B cell (primary cell): ENCODE measurements at regions not wholly inside any gene's neighbourhood (a gene's known extent, or its start where the extent isn't known, plus 50 kb on each side); places are given as distances from the start of the nearest gene placed in this dataset.

Experiments used
- ATAC-seq: fragments of 200-7000 bp; cut with Tn5 transposase; one replicate; pipeline ENCODE4 v1.10.0; 2021; ENCODE audit warnings: low read depth, mild to moderate bottlenecking, moderate number of reproducible peaks, moderate library complexity
- CTCF ChIA-PET: fragments of 350-600 bp; sonication (Branson Sonifier 250); formaldehyde crosslinking; loops from one replicate; lab custom pipeline; 2021; ENCODE audit warnings: antibody characterized with exemption, inconsistent platforms; lab: Charles Lee
- POLR2A ChIA-PET: fragments of 350-600 bp; sonication (Branson Sonifier 250); formaldehyde crosslinking; loops from one replicate; lab custom pipeline; 2021; ENCODE audit warnings: antibody characterized with exemption; lab: Charles Lee
- DNase-seq: peaks from one replicate; pipeline ENCODE4 v3.0.0; 2013
- H2AFZ ChIP-seq: 2 replicates; pipeline ENCODE4 v1.6.1; 2012; ENCODE audit warnings: mild to moderate bottlenecking, low read depth, low read length; ENCODE audit not compliant: insufficient read depth, poor library complexity, severe bottlenecking
- H3K27ac ChIP-seq, 2 donors: 1 replicate in 1 of 2; 2 replicates in 1 of 2; pipeline ENCODE4 v1.5.1; 2012 to 2013; ENCODE audit warnings: low read length in 2 of 2, mild to moderate bottlenecking in 2 of 2, moderate library complexity in 1 of 2
- H3K27me3 ChIP-seq, 4 experiments: fragments of 200-600 bp in 1 of 4; sonication (generic) in 1 of 4; replicated peaks in 1 of 4; 1 replicate in 2 of 4; 2 replicates in 2 of 4; pipeline versions ENCODE4 v1.6.1 to v1.7.0; 2013 to 2016; ENCODE audit warnings: low read length in 3 of 4, mild to moderate bottlenecking in 2 of 4, mixed read lengths in 1 of 4, moderate library complexity in 1 of 4; ENCODE audit not compliant: insufficient read depth in 4 of 4, control insufficient read depth in 3 of 4; ENCODE audit errors: control extremely low read depth in 1 of 4
- H3K36me3 ChIP-seq, 2 experiments: replicated peaks in 1 of 2; 1 replicate in 1 of 2; 2 replicates in 1 of 2; pipeline versions ENCODE4 v1.6.1 to v1.7.1; 2013; ENCODE audit warnings: low read length in 1 of 2; ENCODE audit not compliant: insufficient read depth in 2 of 2, control insufficient read depth in 1 of 2; ENCODE audit errors: control extremely low read depth in 1 of 2, extremely low read depth in 1 of 2
- H3K4me1 ChIP-seq, 2 donors: fragments of 200-600 bp in 1 of 2; sonication (generic) in 1 of 2; 1 replicate in 1 of 2; 2 replicates in 1 of 2; pipeline versions ENCODE4 v1.5.1 to v1.6.1; 2013 to 2017; ENCODE audit warnings: low read length in 2 of 2; ENCODE audit not compliant: control insufficient read depth in 2 of 2, insufficient read depth in 2 of 2
- H3K4me2 ChIP-seq: replicated peaks from 2 replicates; pipeline ENCODE3; 2012; ENCODE audit warnings: mild to moderate bottlenecking, low read depth, low read length; ENCODE audit not compliant: poor library complexity, severe bottlenecking
- H3K4me3 ChIP-seq, 5 experiments: fragments of 200-600 bp in 1 of 5; sonication (generic) in 1 of 5; 1 replicate in 3 of 5; 2 replicates in 2 of 5; pipeline versions ENCODE4 v1.5.1 to v1.7.0; 2011 to 2016; ENCODE audit warnings: low read length in 4 of 5, mild to moderate bottlenecking in 4 of 5, low read depth in 2 of 5, control low read depth in 1 of 5, moderate library complexity in 1 of 5; ENCODE audit not compliant: insufficient read depth in 1 of 5; ENCODE audit errors: control extremely low read depth in 1 of 5, extremely low read depth in 1 of 5
- H3K79me2 ChIP-seq: fragments of 200-600 bp; sonication (generic); one replicate; pipeline ENCODE4 v1.6.0; 2016; ENCODE audit warnings: low read length; ENCODE audit not compliant: control insufficient read depth, insufficient read depth
- H3K9ac ChIP-seq: fragments of 200-600 bp; sonication (generic); 2 replicates; pipeline ENCODE4 v1.6.1; 2017; ENCODE audit warnings: mild to moderate bottlenecking, low read length, moderate library complexity
- H3K9me3 ChIP-seq, 3 donors: one replicate each; pipeline versions ENCODE4 v1.6.1 to v1.7.1; 2013; ENCODE audit warnings: low read length in 2 of 3; ENCODE audit not compliant: control insufficient read depth in 2 of 3, insufficient read depth in 1 of 3; ENCODE audit errors: control extremely low read depth in 1 of 3
- H4K20me1 ChIP-seq: 2 replicates; pipeline ENCODE4 v1.6.0; 2012; ENCODE audit warnings: mild to moderate bottlenecking, low read length; ENCODE audit not compliant: insufficient read depth, control insufficient read depth, poor library complexity, severe bottlenecking
- H3K27ac Mint-ChIP-seq: one replicate; pipeline ENCODE4 v1.8.0; 2021; ENCODE audit warnings: mixed read lengths
- H3K27me3 Mint-ChIP-seq: one replicate; pipeline ENCODE4 v1.8.0; 2021; ENCODE audit warnings: mixed read lengths
- H3K4me1 Mint-ChIP-seq: one replicate; pipeline ENCODE4 v1.8.0; 2021; ENCODE audit warnings: mixed read lengths
- H3K4me3 Mint-ChIP-seq: one replicate; pipeline ENCODE4 v1.8.0; 2021; ENCODE audit warnings: mixed read lengths
- H3K9me3 Mint-ChIP-seq: one replicate; pipeline ENCODE4 v1.8.0; 2022; ENCODE audit warnings: mixed read lengths; ENCODE audit not compliant: insufficient read depth
- CTCF ChIP-seq: fragments of 200-600 bp; IDR thresholded peaks from one replicate; pipeline ENCODE4 v1.8.0; 2022; ENCODE audit warnings: antibody characterized with exemption, mild to moderate bottlenecking
- EZH2 ChIP-seq: IDR thresholded peaks from 2 replicates; pipeline ENCODE4 v1.6.1; 2012; ENCODE audit warnings: borderline replicate concordance, low read depth, mild to moderate bottlenecking, moderate library complexity, low read length; ENCODE audit not compliant: insufficient read depth, poor library complexity, severe bottlenecking
- WGBS: methylation state at CpG from one replicate; pipeline ENCODE4 v1.1.5; 2013; ENCODE audit warnings: missing lambda C conversion rate; ENCODE audit not compliant: insufficient coverage; 5-methylcytosine and 5-hydroxymethylcytosine counted together
- intact Hi-C: fragments of 100-400 bp; cut with micrococcal nuclease; formaldehyde crosslinking; loops from one replicate; pipeline ENCODE4 v1.10.0; 2022

GRCh38 chr10:130337696-130338635 is 201.8 kb downstream of the GLRX3 start:
- H3K79me2 ChIP-seq: no peaks in the 10 kb centered on the region
- H3K9ac ChIP-seq: no peak overlapping the region
- H3K9me3 ChIP-seq: peaks cover 0 to 32% (median 0%) of the 10 kb centered on the region in 3 donors
- intact Hi-C loops: no loop called here
- no peak overlapping the region for H2AFZ ChIP-seq
- Mint-ChIP-seq H3K4me1 (no peaks in the 10 kb centered on the region), H3K27ac (no peak overlapping the region), H3K9me3 (no peaks in the 10 kb centered on the region), H3K27me3 (no peaks in the 10 kb centered on the region), H3K4me3 (no peak overlapping the region)
- no peaks in the 10 kb centered on the region for H3K4me1 ChIP-seq
- H3K27me3 ChIP-seq: no peaks in the 10 kb centered on the region
- TF ChIP-seq EZH2 (no peak), CTCF (no peak)
- POLR2A ChIA-PET: no interaction called here
- CTCF ChIA-PET: no interaction called here
- 91% methylated on average over 19 of the region's 19 CpGs for WGBS
- no peak for DNase-seq
- H3K27ac ChIP-seq: no peak overlapping the region
- no peaks in the 10 kb centered on the region for H4K20me1 ChIP-seq
- H3K4me3 ChIP-seq: no peak overlapping the region
- no peak overlapping the region for H3K4me2 ChIP-seq
- H3K36me3 ChIP-seq: no peaks in the 10 kb centered on the region
- no peak for ATAC-seq

GRCh38 chr10:130338636-130339024 is 202.4 kb downstream of the GLRX3 start:
- Histone ChIP-seq H3K36me3 (no peaks in the 10 kb centered on the region), H3K9me3 (peaks cover 0 to 32% (median 0%) of the 10 kb centered on the region in 3 donors), H3K4me3 (no peak overlapping the region), H3K4me1 (no peaks in the 10 kb centered on the region), H3K79me2 (no peaks in the 10 kb centered on the region), H4K20me1 (no peaks in the 10 kb centered on the region), H3K27me3 (no peaks in the 10 kb centered on the region), H3K4me2 (no peak overlapping the region), H3K9ac (no peak overlapping the region), H3K27ac (no peak overlapping the region), H2AFZ (no peak overlapping the region)
- no peaks in the 10 kb centered on the region for H3K4me1 Mint-ChIP-seq
- ChIA-PET POLR2A (no interaction called here), CTCF (no interaction called here)
- intact Hi-C loops: no loop called here
- DNase-seq (no peak), ATAC-seq (no peak)
- H3K27me3 Mint-ChIP-seq: no peaks in the 10 kb centered on the region
- no peak overlapping the region for H3K27ac Mint-ChIP-seq
- H3K9me3 Mint-ChIP-seq: peaks cover 2% of the 10 kb centered on the region
- 86% methylated on average over 5 of the region's 5 CpGs for WGBS
- TF ChIP-seq CTCF: no peak
- no peak for TF ChIP-seq EZH2
- no peak overlapping the region for H3K4me3 Mint-ChIP-seq
